ENCODE measurements at regions not wholly inside any gene's neighbourhood (a gene's known extent, or its start where the extent isn't known, plus 50 kb on each side); places are given as distances from the start of the nearest gene placed in this dataset.
"Not testable (repeated sequence)": the region's sequence is repeated elsewhere in the genome, so short reads cannot be mapped to it uniquely, and the experiment has no call there.

- DNase-seq (ENCODE audit: low spot score) = no peak
Measured at GRCh38 chr2:185384822-185385560, 353.6 kb upstream of the FSIP2 start.

DNA sequence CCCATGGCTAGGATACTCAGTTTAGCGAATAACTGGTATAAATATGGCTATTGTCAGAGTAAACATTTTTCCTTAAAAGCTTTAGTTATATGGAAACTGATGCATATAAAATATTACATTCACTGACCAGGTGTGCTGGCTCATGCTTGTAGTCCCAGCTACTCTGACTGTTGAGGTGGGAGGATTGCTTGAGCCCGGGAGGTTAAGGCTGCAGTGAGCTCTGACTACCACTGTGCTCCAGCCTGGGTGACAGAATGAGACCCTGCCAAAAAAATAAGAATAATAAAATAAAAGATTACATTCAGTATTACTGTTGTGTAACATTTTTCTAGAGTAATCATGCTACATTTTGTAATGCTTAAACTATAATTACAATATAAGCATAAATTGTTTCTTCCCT, 350.4 kb upstream of the FSIP2 start:
- DNase-seq (ENCODE audit: low spot score) = no peak

DNA sequence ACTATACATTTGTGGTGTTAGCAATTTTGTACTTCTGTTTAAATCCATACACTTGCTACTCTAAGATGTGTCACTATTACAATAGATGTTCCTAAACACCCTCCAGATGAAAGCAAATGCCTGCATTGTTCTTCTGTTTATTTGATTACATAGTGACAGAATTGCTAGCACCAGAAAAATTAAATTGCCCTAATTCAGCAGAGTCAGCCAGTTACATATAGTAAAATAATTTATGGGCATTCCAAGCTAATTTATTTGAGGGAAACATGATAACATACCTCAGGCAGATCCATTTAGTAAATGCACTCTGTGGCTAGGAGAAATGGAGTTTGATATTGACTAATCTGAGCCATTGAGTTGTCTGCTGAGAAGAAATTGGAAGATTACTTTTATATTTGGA, 347.1 kb upstream of the FSIP2 start:
- DNase-seq (ENCODE audit: low spot score) = no peak

- no peak for DNase-seq (ENCODE audit: low spot score)
Measured at GRCh38 chr2:185393091-185393490, 345.5 kb upstream of the FSIP2 start.

GRCh38 chr2:185402474-185402873, 336.1 kb upstream of the FSIP2 start:
- DNase-seq (ENCODE audit: low spot score) = no peak

DNA sequence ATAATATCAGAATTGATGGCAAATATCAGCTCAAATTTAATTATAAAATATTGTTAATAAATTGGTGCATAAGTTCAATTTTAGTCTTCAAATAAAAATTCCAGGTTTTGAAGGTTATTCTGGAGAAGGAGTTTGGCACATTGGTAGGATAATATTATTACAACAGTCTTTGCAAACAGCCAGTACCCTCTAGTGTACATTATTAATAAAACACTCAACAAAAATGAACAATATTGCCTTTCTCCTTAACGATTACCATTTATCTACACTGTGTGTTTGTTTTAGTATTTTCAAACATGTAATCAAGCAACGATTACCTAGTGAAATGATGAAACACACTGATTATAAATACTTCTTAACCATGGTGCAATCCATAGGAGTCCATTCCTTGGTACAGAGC, 334.0 kb upstream of the FSIP2 start:
- no peak for DNase-seq (ENCODE audit: low spot score)

DNA sequence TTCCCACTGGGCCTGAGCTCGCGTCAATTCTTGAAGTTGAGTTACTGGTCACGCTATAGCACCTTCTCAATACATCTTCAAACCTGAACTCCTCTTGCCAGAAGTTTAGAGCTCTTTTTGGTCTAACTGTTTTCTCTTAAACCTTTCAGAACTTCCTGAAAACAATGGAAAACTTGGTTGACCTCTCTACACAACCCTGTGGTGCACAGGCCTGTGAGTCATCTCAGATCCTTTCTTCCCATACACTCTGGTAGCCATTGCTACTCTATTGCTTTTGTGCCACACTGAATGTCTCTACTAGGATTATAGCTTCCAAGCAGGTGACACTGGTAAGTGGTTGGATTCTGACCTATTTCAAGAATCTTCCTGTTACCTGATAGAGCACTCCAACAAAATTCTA, 321.5 kb upstream of the FSIP2 start:
- no peak for DNase-seq (ENCODE audit: low spot score)

GRCh38 chr2:185417688-185418087, 320.9 kb upstream of the FSIP2 start:
- DNase-seq (ENCODE audit: low spot score) = no peak

- not testable (repeated sequence) for DNase-seq (ENCODE audit: low spot score)
Measured at GRCh38 chr2:185424958-185425629, 313.5 kb upstream of the FSIP2 start.

- no peak for DNase-seq (ENCODE audit: low spot score)
Measured at GRCh38 chr2:185428000-185428399, 310.6 kb upstream of the FSIP2 start.

- DNase-seq (ENCODE audit: low spot score) = no peak
Measured at GRCh38 chr2:185433824-185434223, 304.8 kb upstream of the FSIP2 start.

GRCh38 chr2:185436787-185437372, 301.7 kb upstream of the FSIP2 start:
- DNase-seq (ENCODE audit: low spot score) = no peak

DNA sequence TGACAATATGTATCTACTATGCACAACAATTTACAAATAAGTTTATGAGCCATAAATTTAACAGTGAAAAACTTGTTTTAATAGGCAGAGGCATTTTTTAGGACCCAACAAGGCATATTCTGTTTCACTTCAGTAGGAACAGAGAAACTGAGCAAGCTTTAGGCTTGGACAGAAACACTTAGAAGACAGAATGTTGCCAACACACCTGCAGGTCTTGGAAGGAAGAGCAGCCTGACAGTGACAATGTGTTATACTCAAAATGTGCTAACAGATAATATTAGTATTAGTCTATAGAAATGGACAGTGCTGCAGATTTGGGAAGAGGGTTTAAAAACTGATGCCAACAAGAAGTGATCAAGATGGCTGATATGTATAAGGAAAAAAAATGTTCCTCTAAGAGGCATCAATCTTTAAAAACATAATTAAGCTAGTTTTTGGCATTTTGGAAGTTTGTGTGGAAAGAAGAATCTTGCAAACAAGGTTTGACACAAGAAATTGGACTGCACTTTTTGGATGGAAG, 297.1 kb upstream of the FSIP2 start:
- DNase-seq (ENCODE audit: low spot score) = no peak

DNA sequence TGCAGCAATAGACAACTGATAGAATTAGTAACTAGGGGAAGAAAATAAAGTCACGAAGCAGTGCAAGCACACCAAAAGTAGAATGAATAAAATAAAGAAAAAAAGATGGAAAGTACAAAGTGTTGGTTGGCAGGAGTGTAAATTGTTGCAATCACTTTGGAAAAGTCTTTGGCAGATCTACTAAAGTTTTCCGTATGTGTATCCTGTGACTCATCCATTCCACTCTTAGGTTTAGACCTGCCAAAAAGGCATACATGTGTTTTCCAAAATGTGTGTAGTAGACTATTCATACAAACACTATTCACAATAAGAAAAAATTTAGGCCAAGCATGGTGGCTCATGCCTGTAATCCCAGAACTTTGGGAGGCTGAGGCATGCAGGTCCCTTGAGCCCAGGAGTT, 282.1 kb upstream of the FSIP2 start:
- DNase-seq (ENCODE audit: low spot score) = no peak

DNA sequence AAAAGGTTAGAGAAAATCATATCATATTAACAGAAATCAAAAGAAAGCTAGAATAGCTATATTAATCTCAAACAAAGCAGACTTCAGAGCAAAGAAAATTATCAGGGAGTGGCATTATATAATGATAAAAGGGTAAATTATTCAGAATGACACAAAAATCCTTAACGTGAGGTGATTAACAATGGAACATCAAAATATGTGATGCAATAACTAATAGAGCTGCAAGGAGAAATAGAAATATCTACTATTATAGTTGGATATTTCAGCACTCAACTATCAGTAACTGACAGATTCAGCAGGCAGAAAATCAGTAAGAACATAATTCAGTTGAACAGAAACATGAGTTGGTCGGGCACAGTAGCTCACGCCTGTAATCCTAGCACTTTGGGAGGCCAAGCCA, 275.1 kb upstream of the FSIP2 start:
- no peak for DNase-seq (ENCODE audit: low spot score)

GRCh38 chr2:185466915-185467314, 271.7 kb upstream of the FSIP2 start:
- DNase-seq (ENCODE audit: low spot score) = no peak

GRCh38 chr2:185471441-185471840, 267.2 kb upstream of the FSIP2 start:
- no peak for DNase-seq (ENCODE audit: low spot score)

- DNase-seq (ENCODE audit: low spot score) = no peak
Measured at GRCh38 chr2:185472574-185472973, 266.0 kb upstream of the FSIP2 start.

DNA sequence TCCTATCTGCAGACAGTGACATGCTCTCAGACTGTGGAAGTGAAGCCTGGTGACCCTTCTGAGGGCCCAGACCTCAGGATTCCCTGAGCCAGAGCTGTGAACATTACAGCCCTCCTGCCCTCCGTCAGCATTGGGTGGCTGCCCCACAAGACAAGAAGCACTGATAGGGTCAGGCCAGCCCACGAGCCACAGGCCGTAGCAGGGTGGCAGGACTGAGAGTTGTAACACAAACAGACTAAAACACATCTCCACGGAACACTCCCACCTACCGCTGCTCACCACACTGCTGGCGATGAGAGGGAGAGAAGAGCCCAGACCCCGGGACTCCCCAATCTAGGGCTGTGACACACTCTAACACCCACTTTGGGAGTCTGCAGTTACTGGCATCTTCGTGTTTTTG, 264.8 kb upstream of the FSIP2 start:
- no peak for DNase-seq (ENCODE audit: low spot score)

- no peak for DNase-seq (ENCODE audit: low spot score)
Measured at GRCh38 chr2:185475914-185476313, 262.7 kb upstream of the FSIP2 start.

DNA sequence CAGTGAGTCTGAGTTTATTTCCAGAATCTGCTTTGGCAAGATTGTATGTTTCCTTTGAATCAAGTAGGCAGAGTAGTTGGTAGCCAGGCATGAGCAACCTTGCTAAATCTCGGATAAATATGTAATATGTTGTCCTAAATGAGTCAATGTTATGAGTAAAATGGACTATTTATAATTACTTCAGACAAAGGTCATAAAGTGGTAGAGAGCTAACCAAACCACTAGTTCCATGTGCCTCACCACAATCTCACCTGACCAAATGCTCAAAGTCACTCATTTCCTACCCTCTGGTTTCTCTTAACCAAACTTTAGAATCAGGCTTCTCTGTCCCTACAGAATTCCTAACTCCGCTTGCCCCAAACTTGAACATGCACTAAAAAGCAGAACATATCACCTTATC, 261.2 kb upstream of the FSIP2 start:
- DNase-seq (ENCODE audit: low spot score) = no peak

GRCh38 chr2:185484602-185485001, 254.0 kb upstream of the FSIP2 start:
- no peak for DNase-seq (ENCODE audit: low spot score)

- no peak for DNase-seq (ENCODE audit: low spot score)
Measured at GRCh38 chr2:185502351-185502750, 236.3 kb upstream of the FSIP2 start.

Measured in mucosa of gallbladder (tissue), 1 donor.